GM12864 (cell line): ENCODE measurements at regions not wholly inside any gene's neighbourhood (a gene's known extent, or its start where the extent isn't known, plus 50 kb on each side); places are given as distances from the start of the nearest gene placed in this dataset.

Experiments
- DNase-seq: peaks from one replicate; pipeline ENCODE4 v3.0.0-alpha.2; 2011; ENCODE audit warnings: low read depth
- H3K4me3 ChIP-seq: 2 replicates; pipeline ENCODE4 v1.5.1; 2011; ENCODE audit warnings: mild to moderate bottlenecking, low read depth, low read length, control low read depth
- CTCF ChIP-seq: IDR thresholded peaks from 2 replicates; pipeline ENCODE4 v1.5.1; 2011; ENCODE audit warnings: low read depth, mild to moderate bottlenecking, moderate library complexity, low read length, control low read depth, inconsistent platforms; ENCODE audit errors: missing control alignments

GRCh38 chr4:58551676-58552075, 1441.5 kb upstream of the IGFBP7 start:
- no peak overlapping the region for H3K4me3 ChIP-seq
- no peak for DNase-seq
- no peak for TF ChIP-seq CTCF

- no peak overlapping the region for H3K4me3 ChIP-seq
- TF ChIP-seq CTCF, result no peak
- no peak for DNase-seq
Measured at GRCh38 chr4:58543465-58543864, 1433.3 kb upstream of the IGFBP7 start.

GRCh38 chr4:58541926-58542325, 1431.7 kb upstream of the IGFBP7 start:
- TF ChIP-seq CTCF, result no peak

GRCh38 chr4:58522765-58523382, 1412.7 kb upstream of the IGFBP7 start:
- no peak for TF ChIP-seq CTCF
- no peak for DNase-seq
- H3K4me3 ChIP-seq, result no peak overlapping the region

More at GRCh38 chr4:58541926-58542325, 1431.7 kb upstream of the IGFBP7 start:
- no peak for DNase-seq
- H3K4me3 ChIP-seq, result no peak overlapping the region

GRCh38 chr4:58515226-58515625, 1405.0 kb upstream of the IGFBP7 start:
- H3K4me3 ChIP-seq, result no peak overlapping the region
- DNase-seq, result no peak
- TF ChIP-seq CTCF, result no peak

- H3K4me3 ChIP-seq, result no peak overlapping the region
- TF ChIP-seq CTCF, result no peak
Measured at GRCh38 chr4:58514299-58514698, 1404.1 kb upstream of the IGFBP7 start.

GRCh38 chr4:58510652-58511051, 1400.5 kb upstream of the IGFBP7 start:
- no peak for TF ChIP-seq CTCF
- DNase-seq, result no peak
- no peak overlapping the region for H3K4me3 ChIP-seq

More at GRCh38 chr4:58514299-58514698, 1404.1 kb upstream of the IGFBP7 start:
- no peak for DNase-seq
